SIG-M5 (cell line): ENCODE measurements at regions not wholly inside any gene's neighbourhood (a gene's known extent, or its start where the extent isn't known, plus 50 kb on each side); places are given as distances from the start of the nearest gene placed in this dataset.
"Not testable (repeated sequence)": the region's sequence is repeated elsewhere in the genome, so short reads cannot be mapped to it uniquely, and the experiment has no call there.

Experiments
- DNase-seq: peaks from one replicate; lab custom pipeline; 2025; lab: John Stamatoyannopoulos, UW

DNA sequence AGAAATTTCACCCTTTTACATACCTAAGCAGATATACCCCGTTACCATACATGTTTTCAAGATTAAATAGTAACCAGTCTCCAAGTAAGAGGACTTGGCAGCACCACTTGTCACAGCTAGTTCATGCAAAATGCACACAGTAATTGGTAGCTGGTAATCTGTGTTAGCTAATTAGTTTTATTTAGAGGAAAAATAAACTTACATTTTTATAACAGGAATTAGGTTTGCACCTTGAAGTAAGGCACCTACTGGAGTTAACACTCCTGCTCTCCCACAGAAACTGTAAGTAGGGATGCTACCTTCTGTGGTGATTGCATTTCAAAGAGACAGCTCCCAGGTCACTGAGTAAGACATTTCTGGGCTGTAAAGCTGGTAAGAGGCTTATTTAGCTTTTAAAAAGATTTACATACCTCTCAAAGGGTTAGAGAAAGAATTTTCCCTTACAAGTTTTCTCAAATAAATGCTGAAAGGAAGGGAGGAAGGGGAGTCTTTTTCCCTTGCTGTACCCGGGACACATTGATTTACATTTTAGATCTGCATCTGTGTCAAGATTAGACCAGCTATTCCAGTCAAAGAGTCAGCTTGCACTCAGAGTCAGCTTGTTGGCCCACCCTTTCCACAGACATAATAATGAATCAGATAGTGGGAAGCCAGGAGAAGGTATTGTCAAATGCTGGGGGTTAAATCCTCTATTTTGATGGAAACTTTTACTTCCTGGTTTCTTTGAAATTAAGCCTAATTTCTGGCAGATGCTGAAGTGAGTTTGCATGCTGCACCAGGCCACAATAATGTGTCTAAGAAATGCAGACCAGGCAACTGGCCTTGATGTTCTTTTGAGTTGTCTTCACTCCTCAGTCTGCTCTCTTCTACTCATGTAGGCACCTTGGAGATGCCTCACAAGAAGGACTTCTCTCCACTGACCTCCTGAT is 77.6 kb upstream of the CHD2 start:
- no peak for DNase-seq

DNA sequence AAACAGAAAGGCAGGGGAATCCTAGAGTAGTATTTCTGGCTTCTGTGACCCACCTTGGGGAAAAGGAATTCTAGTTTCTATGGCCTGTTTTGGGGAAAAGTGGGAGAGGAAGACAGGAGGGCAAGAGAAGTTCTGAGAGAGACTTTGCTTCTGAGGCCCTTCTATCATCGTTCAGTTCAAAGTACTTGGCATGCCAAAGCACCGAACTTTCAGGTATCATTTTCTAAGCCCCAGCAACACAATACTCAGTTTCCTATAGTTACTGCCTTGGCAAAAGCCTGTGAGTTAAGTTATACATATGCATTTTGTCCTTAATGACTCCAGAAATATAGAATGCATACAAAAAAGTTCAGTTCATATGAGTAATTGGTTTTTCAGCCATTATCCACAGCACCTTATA is 74.1 kb upstream of the CHD2 start:
- no peak for DNase-seq

DNA sequence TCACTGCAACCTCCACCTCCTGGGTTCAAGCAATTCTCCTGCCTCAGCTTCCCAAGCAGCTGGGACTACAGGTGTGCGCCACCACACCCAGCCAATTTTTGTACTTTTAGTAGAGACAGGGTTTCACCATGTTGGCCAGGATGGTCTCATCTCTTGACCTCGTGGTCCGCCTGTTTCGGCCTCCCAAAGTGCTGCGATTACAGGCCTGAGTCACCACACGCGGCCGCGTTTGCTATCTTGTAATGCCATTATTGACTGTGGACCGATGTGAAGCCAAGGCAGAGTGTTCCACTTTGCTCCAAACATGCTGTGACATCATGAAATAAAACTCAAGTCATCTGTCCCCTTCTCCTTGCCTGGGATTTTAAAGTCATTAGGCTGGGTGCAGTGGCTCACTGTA is 72.1 kb upstream of the CHD2 start:
- DNase-seq: not testable (repeated sequence)

DNA sequence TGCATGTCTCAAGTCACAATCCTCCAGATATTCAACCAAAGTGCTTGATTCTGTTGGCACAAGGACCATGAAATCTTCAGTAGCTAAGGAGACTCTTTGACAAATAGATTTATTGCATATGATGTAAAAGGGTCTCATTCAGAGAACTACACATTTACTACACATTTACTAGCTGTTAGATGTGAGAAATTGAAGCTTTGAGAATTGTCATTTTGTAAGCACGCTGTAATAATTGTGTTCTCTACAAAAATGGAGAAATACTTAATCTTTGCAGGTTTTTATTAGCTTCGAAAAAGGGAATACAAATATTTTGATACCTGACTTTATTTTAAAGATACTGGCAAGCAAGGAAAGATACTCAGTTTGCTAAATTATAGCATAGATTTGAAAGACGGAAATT is 70.2 kb upstream of the CHD2 start:
- no peak for DNase-seq

- no peak for DNase-seq
These were observed 68.8 kb upstream of the CHD2 start for GRCh38 chr15:92831336-92831654.

GRCh38 chr15:92831655-92832328 is 68.3 kb upstream of the CHD2 start:
- peak; percentile 84 for DNase-seq

DNA sequence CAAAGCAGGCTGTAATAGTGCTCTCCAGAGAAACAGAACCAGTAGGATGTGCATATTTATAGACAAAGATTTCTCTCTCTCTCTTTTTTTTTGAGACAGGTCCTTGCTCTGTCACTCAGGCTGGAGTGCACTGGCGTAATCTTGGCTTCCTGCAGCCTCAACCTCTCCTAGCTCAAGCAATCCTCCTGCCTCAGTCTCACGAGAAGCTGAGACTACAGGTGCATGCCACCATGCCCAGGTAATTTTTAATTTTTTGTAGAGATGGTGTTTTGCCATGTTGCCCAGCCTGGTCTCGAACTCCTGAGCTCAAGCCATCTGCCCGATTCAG is 67.1 kb upstream of the CHD2 start:
- DNase-seq: no peak

GRCh38 chr15:92833493-92834271 is 66.4 kb upstream of the CHD2 start:
- no peak for DNase-seq

DNA sequence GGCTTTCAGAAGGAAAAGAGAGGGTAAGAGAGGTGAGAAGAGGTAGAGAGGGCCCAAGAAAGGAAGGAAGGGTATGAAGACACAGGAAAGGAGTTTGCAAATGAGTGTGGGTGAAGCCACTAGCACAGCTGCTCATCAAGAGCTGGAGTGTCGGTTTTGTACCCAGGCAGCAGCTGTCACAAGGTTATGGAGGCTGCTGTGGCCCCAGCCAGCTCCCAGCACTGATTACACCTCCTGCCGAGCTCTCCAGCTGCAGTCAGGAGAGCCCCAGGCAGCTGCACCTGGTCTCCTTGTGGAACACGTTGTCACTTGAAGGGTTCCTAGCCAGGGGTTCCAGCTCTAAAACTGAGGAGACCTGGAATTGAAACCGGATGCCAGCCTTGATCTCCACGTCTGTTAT is 60.4 kb upstream of the CHD2 start:
- DNase-seq: no peak

DNA sequence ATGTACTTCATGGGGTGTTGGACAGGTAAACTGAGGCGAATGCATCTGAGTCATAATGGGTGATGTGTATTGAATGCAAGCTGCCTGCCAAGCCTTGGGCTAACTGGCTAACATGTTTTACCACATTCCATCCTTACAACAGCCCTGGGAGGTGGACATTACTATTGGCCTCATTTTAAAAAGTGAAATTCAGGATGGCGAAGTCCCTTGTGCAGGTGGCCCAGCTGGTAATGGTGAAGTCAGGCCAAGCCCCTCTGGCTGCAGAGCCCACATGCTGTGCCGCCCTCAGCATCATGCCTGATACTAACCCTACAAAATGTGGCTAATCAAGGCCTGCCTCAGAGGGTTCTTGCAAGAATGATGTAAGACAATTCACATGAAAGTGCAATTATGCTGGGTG is 60.0 kb upstream of the CHD2 start:
- DNase-seq: no peak

GRCh38 chr15:92843326-92843725 is 56.8 kb upstream of the CHD2 start:
- no peak for DNase-seq

DNA sequence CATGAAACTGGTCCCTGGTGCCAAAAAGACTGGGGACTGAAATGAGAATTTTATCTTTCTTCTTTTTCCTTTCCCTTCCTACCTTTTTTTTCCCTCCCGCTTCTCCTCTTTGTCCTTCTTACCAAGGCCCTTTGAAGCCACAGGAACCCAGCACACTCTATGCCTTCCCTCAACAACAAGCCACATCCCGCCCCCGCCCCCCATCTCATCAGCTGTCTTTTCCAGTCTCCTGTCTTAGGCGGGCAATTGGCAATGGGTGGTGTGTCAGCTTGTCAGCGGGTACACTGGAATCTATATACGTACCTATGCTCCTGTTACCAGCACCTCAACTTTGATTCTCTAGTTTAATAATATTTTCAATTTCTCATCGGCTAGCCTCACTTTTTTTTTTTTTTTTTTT is 56.3 kb upstream of the CHD2 start:
- no peak for DNase-seq

DNA sequence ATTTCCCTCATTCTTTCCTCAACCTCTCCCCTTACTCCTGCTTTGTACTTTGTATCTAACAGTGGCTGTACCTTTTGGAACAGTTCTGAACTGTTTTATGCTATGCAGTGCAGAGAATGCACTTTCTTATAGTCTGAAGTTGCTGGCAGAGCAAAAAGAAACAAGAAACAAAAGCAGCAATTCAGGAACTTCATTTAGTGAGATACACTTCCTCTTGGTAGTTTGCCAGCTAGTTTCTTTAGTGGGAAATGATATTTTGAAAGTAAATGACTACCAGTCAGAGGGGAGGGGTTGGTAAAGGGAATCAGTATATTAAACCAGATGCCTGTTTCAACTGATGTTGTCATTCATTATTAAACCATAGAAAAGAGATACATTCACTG is 55.0 kb upstream of the CHD2 start:
- peak; percentile 56 for DNase-seq

GRCh38 chr15:92846741-92847140 is 53.4 kb upstream of the CHD2 start:
- DNase-seq: no peak

DNA sequence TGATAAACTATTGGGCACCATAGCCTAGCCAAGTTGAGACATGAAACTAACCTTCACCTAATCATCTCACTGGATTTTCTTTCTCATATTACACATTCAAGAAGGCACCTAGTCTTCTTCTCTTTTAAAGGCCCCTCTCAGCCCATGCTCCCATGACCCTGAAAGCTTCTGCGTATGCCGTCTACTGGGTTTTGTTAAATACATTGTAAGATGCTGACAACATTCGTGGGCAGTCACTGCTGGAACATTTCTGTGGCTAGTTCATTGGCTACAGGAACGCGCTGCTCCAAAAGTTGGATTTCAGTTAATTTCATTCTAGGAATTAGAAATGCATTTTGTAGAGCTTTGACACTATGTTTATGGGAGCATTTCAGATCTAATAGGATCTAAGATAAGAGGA is 52.3 kb upstream of the CHD2 start:
- DNase-seq: no peak

DNA sequence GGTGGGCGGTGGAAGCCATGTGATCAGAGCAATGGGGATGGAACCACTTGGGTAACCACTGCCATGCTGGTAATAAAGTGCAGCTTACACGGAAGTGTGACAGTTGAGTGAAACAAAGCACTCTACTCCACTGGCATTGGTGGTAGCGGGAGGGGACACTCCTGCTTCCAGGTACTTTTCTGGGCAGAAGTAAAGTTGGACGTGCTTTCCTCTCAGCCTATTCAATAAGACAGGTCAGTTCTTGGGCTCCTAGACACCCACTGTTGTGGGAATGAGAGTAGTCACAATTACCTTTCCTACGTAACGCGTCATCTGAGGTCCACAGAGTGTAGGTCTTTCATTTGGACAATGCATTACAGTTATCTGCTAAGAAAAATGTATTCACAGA is 51.7 kb upstream of the CHD2 start:
- DNase-seq: no peak

DNA sequence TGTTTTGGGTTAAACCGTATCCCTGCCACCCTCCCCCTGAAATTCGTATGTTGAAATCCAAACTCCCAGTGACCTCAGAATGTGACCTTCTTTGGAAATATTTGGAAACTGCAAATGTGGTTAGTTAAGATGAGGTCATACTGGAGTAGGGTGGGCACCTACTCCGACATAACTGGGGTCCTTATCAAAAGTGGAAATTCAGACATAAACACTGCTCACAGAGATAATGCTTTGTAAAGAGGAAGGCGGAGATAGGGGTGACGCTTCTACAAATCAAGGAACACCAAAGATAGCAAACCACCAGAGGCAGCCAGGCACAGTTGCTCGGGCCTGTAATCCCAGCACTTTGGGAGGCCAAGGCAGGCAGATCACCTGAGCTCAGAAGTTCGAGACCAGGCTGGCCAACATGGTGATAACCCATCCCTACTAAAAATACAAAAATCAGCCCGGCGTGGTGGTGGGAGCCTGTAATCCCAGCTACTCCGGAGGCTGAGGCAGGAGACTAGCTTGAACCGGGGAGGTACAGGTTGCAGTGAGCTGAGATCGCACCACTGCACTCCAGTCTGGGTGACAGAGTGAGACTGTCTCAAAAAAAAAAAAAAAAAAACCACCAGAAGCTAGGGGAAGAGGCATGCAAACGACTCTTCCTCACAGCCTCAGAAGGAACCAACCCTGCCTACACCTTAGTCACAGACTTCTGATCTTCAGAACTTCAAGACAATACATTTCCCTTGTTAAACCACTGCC is 51.1 kb upstream of the CHD2 start:
- no peak for DNase-seq

DNA sequence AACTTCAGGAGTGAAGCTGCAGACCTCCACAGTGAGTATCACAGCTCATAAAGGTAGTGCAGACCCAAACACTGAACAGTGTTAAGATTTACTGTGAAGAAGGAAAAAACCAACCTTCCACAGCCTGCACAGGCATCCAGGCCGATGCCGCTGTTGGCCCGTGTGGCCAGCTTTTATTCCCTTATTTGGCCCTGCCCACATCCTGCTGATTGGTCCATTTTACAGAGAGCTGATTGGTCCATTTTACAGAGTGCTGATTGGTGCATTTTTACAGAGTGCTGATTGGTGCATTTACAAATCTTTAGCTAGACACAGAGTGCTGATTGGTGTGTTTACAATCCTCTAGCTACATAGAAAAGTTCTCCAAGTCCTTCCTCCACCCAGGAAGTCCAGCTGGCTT is 49.9 kb upstream of the CHD2 start:
- DNase-seq: not testable (repeated sequence)
